ENCODE measurements at regions not wholly inside any gene's neighbourhood (a gene's known extent, or its start where the extent isn't known, plus 50 kb on each side); places are given as distances from the start of the nearest gene placed in this dataset.
"Not testable (repeated sequence)": the region's sequence is repeated elsewhere in the genome, so short reads cannot be mapped to it uniquely, and the experiment has no call there.

GRCh38 chr3:144746631-144747030, 775.0 kb downstream of the DIPK2A start:
- no peak for DNase-seq (ENCODE audit: low read depth in 2 of 2)

GRCh38 chr3:144749536-144750253, 778.1 kb downstream of the DIPK2A start:
- DNase-seq (ENCODE audit: low read depth in 2 of 2), result not testable (repeated sequence)

DNA sequence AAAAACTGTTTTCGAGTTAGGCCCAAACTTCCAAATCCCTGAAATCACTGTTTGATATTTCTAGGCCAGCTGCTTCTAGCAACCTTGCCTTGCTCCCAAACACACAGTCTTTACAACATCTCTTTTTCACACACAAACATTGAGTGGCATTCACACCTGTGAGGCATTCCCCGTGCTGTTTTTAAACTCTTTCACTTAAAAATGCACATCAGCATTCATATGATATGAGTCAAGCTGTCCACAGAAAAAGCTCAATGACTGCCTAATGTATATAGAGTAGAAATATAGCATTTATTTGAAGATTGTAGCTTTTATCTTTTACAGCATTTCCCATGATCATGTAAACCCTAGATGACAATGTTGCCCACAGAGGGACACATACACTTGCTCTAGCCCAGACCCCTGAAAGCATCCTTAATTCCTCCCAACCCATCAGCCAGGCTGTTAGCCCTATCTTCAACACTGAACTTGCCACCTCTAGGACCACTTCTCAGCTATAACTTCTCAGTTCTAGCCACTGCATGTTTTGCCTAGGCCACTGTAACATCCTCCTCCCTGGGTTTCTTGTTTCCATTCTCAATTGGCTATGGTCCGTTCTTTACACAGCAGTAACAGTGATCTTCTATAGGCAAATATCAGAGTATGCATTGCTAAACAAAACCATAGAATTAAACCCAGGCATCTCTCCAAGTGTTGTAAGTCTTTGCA, 782.6 kb downstream of the DIPK2A start:
- no peak for DNase-seq (ENCODE audit: low read depth in 2 of 2)

DNA sequence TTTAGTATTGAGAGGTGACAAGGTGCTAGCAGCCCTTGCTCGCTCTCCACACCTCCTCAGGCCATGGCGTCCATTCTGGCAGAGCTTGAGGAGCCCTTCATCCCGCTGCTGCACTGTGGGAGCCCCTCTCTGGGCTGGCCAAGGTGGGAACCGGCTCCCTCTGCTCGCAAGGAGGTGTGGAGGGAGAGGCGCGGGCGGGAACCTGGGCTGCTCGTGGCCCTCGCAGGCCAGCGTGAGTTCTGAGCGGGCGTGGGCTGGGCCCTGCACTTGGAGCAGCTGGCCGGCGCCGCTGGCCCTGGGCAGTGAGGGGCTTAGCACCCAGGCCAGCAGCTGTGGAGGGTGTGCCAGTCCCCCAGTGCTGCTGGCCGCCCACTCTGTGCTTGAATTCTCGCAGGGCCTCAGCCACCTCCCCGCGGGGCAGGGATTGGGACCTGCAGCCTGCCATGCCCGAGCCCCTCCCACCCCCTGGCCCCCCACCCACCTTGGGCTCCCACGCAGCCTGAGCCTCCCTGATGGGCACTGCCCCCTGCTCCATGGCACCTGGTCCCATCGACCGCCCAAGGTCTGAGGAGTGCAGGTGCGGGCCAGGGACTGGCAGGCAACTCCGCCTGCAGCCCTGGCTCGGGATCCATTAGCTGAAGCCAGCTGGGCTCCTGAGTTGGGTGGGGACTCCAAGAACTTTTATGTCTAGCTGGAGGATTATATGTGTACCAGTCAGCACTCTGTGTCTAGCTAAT, 785.2 kb downstream of the DIPK2A start:
- DNase-seq (ENCODE audit: low read depth in 2 of 2), result no peak

DNA sequence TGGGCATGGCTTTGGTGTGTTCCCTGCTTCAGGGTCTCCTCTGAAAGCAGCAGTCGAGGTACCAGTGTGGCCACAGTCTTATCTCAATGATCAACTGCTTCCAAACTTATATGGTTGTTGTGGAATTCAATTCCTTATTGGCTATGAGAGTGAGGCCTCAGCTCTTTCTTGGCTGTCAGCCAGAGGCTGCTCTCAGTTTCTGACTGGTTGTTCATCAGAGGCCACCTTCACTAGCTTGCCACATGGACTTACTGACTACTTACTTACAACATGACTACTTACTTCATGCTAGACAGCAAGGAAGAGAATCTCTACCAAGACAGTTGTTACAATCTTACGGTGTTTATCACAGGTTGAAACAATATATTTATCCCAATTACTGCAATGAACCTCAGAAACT, 789.2 kb downstream of the DIPK2A start:
- no peak for DNase-seq (ENCODE audit: low read depth in 2 of 2)

- DNase-seq (ENCODE audit: low read depth in 2 of 2), result no peak
Measured at GRCh38 chr3:144762091-144762490, 790.5 kb downstream of the DIPK2A start.

GRCh38 chr3:144763878-144764454, 792.3 kb downstream of the DIPK2A start:
- no peak for DNase-seq (ENCODE audit: low read depth in 2 of 2)

- DNase-seq (ENCODE audit: low read depth in 2 of 2), result no peak
Measured at GRCh38 chr3:144770281-144770680, 798.7 kb downstream of the DIPK2A start.

- no peak for DNase-seq (ENCODE audit: low read depth in 2 of 2)
Measured at GRCh38 chr3:144770915-144771351, 799.3 kb downstream of the DIPK2A start.

DNA sequence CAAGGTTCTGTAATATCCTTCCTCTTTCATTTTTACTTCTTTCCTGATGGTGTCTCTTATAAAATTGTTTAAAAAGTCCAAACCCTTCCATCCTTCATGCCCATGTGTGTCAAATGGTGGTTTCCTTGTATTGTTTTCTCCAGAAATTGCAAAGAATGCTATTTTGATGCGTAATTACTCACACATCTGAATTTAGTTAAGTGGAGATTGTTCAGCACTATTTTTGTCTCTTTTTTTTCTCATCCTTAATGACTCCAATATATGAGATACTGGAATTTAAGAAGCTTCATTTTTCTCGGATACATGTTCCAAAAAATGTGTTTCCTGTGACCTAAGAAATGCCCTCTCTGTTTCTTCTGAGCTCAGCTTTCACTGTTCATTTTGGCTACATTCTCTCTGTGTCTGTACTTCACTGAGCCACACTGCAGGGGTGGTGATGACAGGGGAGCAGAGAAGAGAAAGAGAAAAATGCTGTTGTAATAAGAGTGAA, 799.8 kb downstream of the DIPK2A start:
- DNase-seq (ENCODE audit: low read depth in 2 of 2), result no peak

GRCh38 chr3:144772372-144772771, 800.7 kb downstream of the DIPK2A start:
- no peak for DNase-seq (ENCODE audit: low read depth in 2 of 2)

DNA sequence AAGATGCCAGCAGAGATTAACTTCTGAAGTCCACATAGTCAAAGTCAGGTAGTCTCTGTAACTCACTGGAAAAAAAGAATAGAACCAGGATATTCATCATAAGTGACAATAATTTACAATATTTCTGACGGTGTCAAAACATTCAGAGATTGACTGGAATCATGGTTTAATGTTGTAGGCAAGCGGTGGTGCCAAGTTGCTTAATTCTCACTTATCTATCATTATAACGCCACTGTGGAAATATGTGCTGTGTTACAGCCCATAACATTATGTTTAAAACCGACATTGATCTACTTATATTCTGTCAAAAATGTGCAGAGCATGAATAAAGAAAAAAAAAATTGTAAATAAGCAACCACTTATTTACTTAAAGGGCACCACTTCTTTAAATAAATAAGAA, 801.7 kb downstream of the DIPK2A start:
- no peak for DNase-seq (ENCODE audit: low read depth in 2 of 2)

- no peak for DNase-seq (ENCODE audit: low read depth in 2 of 2)
Measured at GRCh38 chr3:144774897-144775296, 803.3 kb downstream of the DIPK2A start.

- DNase-seq (ENCODE audit: low read depth in 2 of 2), result no peak
Measured at GRCh38 chr3:144775551-144775950, 803.9 kb downstream of the DIPK2A start.

DNA sequence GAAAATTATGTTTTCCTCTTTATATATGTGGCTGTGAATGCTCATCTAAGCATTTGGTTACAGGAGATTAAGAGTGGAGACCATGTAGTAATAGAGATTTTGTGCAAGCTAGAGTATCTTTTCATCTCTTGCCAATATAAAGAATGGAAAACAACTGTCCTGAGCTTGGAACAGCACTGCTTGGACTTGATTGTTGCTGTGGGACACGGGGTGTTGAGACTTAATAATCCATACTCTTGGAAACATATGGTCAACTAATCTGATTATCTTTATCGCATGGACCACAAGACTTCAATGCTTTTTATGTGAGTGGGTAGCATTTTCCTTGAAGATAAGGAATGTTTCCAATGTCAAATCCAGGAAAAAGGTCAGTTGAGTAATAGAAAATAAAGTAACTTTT, 806.3 kb downstream of the DIPK2A start:
- DNase-seq (ENCODE audit: low read depth in 2 of 2), result no peak

DNA sequence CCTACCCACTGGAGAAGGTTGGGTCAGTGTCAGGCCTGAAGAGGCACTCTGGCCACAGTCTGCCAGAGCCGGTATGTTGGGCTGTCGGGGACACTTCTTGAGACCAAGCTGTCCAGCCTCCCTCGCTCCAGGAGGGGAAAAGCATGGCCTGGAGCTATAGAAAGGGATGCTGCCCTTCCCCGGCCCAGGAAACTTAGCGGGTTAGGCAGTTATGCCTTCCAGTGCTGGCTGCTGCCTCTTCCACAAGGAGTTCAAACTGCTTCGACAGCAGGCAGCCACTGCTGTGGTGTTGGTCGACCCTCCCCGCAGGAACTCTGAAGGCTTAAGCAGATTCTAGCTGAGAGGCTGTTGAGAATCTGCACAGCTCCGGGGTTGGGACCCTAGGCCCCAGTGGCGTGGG, 819.4 kb downstream of the DIPK2A start:
- DNase-seq (ENCODE audit: low read depth in 2 of 2), result no peak

DNA sequence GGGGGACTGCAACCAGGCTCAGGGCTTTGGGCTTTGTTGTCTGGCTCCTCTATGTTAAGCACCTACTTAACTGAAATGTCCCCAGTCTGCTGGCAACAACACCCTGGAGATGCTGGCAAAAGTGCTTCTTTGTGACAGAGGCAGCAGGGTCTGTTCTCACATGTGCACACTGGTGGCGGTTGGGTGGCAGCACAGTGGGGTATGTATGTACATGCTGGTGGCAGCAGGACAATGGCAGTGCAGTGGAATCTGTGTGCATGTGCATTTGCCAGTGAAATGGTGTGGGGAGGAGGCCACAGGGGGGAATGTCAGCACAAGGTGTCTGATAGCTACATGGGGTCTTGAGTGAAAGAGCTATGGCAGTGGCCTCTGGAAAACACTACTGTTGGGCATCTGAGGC, 830.3 kb downstream of the DIPK2A start:
- DNase-seq (ENCODE audit: low read depth in 2 of 2), result no peak

GRCh38 chr3:144809380-144809779, 837.8 kb downstream of the DIPK2A start:
- DNase-seq (ENCODE audit: low read depth in 2 of 2), result no peak

DNA sequence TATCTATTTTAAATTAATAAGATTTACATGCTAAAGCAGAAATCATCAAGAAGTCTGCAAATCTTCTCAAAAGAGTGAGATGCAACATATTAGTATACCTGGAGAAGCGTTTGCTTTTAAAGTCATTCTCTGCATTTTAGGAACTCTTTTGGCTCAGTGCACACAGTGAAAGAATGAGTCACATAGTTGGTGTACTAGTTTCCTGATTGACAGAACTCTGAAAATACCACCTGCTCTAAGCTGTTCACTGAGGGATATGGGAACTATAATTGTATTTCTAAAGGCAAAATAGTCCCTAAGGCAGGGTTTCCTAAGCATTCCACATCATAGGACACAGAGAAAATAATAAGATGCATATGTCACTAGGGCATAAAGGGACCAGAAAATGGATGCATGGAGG, 838.5 kb downstream of the DIPK2A start:
- DNase-seq (ENCODE audit: low read depth in 2 of 2), result no peak

GRCh38 chr3:144815655-144816054, 844.0 kb downstream of the DIPK2A start:
- DNase-seq (ENCODE audit: low read depth in 2 of 2), result no peak

DNA sequence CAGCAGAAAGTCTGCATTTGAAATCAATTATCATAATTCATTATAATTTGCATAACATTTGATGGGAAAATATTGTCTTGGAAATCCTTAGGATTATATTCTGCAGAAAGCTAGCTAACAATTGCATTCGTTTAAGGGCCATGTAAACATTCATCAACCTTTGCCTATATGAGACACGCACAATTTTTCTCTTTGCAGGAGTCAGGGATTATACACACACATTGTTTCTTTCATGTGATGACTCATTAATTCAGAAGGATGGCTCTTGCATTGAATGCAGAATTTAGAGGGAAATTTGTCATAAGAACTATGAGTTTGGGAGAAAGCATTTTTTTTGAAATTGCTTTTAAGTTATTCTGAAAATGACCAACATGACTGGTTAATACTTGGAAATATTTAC, 844.7 kb downstream of the DIPK2A start:
- no peak for DNase-seq (ENCODE audit: low read depth in 2 of 2)

DNA sequence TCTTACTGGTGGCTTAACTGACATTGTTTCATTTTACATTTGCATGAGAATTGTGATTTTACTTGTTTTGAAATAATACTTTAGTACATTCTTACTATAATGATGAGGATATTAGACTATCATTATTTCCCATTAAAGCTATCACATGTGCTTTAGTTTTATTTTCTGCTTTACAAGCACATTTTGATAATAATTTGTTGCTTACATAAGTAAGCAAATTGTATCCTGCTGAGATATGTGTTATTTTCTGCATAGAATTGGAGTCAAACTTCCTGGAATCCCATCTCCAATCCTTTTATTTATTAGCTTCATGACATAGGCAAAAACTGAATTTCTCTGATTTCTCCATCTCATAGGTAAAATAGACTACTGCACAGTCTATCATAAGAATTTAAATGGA, 847.4 kb downstream of the DIPK2A start:
- DNase-seq (ENCODE audit: low read depth in 2 of 2), result no peak

Measured in stimulated activated CD4-positive, alpha-beta T cell treated with anti-CD3 and anti-CD28 coated beads, Interleukin-4, amount 100 ng/mL, for 48 hours (primary cell).